Nucleus accumbens (tissue), 56 donors: ENCODE measurements at regions not wholly inside any gene's neighbourhood (a gene's known extent, or its start where the extent isn't known, plus 50 kb on each side); places are given as distances from the start of the nearest gene placed in this dataset.
"Not testable (repeated sequence)": the region's sequence is repeated elsewhere in the genome, so short reads cannot be mapped to it uniquely, and the experiment has no call there.

Source experiments
- DNase-seq, 56 donors: peaks; one replicate each; lab custom pipeline; 2025; lab: John Stamatoyannopoulos, UW

GRCh38 chr10:120047373-120047772, 154.8 kb downstream of the SEC23IP start:
- DNase-seq: not testable (repeated sequence)

GRCh38 chr10:120047926-120048325, 155.4 kb downstream of the SEC23IP start:
- no peak for DNase-seq

GRCh38 chr10:120048391-120048790, 155.9 kb downstream of the SEC23IP start:
- no peak for DNase-seq

GRCh38 chr10:120051671-120052070, 159.1 kb downstream of the SEC23IP start:
- DNase-seq: no peak

GRCh38 chr10:120052964-120053702, 160.6 kb downstream of the SEC23IP start:
- DNase-seq: no peak

GRCh38 chr10:120059790-120060189, 167.3 kb downstream of the SEC23IP start:
- not testable (repeated sequence) for DNase-seq

GRCh38 chr10:120067427-120067826, 174.9 kb downstream of the SEC23IP start:
- no peak for DNase-seq

- no peak for DNase-seq
Measured at GRCh38 chr10:120069700-120070099, 177.2 kb downstream of the SEC23IP start.

GRCh38 chr10:120075349-120075748, 182.8 kb downstream of the SEC23IP start:
- DNase-seq: no peak

GRCh38 chr10:120076996-120077706, 184.6 kb downstream of the SEC23IP start:
- DNase-seq: no peak

GRCh38 chr10:120077707-120078492, 185.4 kb downstream of the SEC23IP start:
- peak in 5 of 56 donors; percentile 7 to 24 (median 9) for DNase-seq

GRCh38 chr10:120085096-120085796, 192.7 kb downstream of the SEC23IP start:
- DNase-seq: no peak

GRCh38 chr10:120086066-120086465, 193.5 kb downstream of the SEC23IP start:
- DNase-seq: no peak

GRCh38 chr10:120087109-120087508, 194.6 kb downstream of the SEC23IP start:
- no peak for DNase-seq

GRCh38 chr10:120095875-120096274, 203.3 kb downstream of the SEC23IP start:
- no peak for DNase-seq

GRCh38 chr10:120097766-120098165, 205.2 kb downstream of the SEC23IP start:
- DNase-seq: no peak

- no peak for DNase-seq
Measured at GRCh38 chr10:120098232-120098930, 205.9 kb downstream of the SEC23IP start.

GRCh38 chr10:120103738-120104560, 211.4 kb downstream of the SEC23IP start:
- no peak for DNase-seq

GRCh38 chr10:120105001-120105400, 212.5 kb downstream of the SEC23IP start:
- no peak for DNase-seq
